ENCODE measurements at regions not wholly inside any gene's neighbourhood (a gene's known extent, or its start where the extent isn't known, plus 50 kb on each side); places are given as distances from the start of the nearest gene placed in this dataset.

DNA sequence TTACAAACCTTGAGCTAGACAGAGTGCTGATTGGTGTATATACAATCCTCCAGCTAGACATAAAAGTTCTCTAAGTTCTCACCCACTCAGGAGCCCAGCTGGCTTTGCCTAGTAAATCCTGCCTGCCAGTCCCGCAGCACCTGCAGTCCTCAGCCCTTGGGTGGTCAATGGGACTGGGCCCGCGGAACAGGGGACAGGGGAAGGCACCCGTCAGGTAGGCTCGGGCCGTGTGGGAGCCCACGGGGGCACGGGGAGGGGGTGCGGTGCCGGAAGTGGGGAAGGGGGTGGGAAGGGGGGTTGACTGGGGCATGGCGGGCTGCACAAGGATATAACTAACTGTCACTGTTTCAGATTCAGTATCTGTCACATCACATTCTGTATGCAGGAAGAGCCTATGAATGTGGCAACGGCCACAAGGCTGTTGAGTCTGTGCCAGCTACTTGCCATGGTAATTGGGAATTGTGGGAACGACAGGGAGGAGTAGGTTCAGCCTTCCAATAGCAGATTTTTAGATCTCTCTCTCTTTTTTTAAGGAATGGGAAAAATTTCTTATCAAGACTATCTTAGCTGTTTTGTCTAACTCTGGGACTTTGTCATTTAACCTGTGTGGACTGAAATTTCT is 205.1 kb upstream of the PLPP4 start:
- H3K36me3 Mint-ChIP-seq (ENCODE audit: low read depth), result no peaks in the 10 kb centered on the region
- H3K4me3 Mint-ChIP-seq, result no peak overlapping the region
- H3K4me1 Mint-ChIP-seq, result no peaks in the 10 kb centered on the region
- H3K27me3 Mint-ChIP-seq (ENCODE audit: low read depth), result peaks cover 9% of the 10 kb centered on the region
- peaks cover 2% of the 10 kb centered on the region for H3K9me3 Mint-ChIP-seq
- no peak overlapping the region for H3K27ac Mint-ChIP-seq (ENCODE audit: unreplicated experiment)
- TF ChIP-seq, protein P1, sequence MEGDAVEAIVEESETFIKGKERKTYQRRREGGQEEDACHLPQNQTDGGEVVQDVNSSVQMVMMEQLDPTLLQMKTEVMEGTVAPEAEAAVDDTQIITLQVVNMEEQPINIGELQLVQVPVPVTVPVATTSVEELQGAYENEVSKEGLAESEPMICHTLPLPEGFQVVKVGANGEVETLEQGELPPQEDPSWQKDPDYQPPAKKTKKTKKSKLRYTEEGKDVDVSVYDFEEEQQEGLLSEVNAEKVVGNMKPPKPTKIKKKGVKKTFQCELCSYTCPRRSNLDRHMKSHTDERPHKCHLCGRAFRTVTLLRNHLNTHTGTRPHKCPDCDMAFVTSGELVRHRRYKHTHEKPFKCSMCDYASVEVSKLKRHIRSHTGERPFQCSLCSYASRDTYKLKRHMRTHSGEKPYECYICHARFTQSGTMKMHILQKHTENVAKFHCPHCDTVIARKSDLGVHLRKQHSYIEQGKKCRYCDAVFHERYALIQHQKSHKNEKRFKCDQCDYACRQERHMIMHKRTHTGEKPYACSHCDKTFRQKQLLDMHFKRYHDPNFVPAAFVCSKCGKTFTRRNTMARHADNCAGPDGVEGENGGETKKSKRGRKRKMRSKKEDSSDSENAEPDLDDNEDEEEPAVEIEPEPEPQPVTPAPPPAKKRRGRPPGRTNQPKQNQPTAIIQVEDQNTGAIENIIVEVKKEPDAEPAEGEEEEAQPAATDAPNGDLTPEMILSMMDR (conservative IDR thresholded peaks at IDR 0.05), result no peak
- no peak for DNase-seq (ENCODE audit: low read depth, low spot score)

DNA sequence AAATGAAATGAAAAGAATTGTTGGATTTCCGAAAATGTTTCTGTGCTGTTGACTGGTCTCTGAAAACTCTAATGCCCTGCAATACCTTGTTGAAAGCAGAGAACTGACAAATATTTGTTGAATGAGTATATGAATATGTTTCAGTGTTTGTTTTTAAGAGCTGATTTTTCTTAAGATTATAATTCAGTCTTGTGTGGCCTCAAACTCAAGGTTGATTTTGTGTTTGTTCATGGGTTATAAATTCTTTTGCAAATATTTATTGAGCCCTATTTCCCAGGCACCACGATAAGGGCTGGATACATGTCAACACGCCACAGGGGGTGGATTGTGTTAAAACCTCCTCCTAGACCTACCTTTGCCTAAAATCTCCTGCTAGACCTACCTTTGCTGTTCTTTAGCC is 203.9 kb upstream of the PLPP4 start:
- TF ChIP-seq, protein P1 (conservative IDR thresholded peaks at IDR 0.05), result no peak
- Mint-ChIP-seq H3K27me3 (ENCODE audit: low read depth) (peaks cover 4% of the 10 kb centered on the region), H3K27ac (ENCODE audit: unreplicated experiment) (no peak overlapping the region), H3K9me3 (peaks cover 2% of the 10 kb centered on the region), H3K36me3 (ENCODE audit: low read depth) (no peaks in the 10 kb centered on the region), H3K4me3 (no peak overlapping the region), H3K4me1 (no peaks in the 10 kb centered on the region)
- no peak for DNase-seq (ENCODE audit: low read depth, low spot score)

- Mint-ChIP-seq H3K36me3 (ENCODE audit: low read depth) (no peaks in the 10 kb centered on the region), H3K27ac (ENCODE audit: unreplicated experiment) (no peak overlapping the region), H3K4me3 (no peak overlapping the region), H3K4me1 (no peaks in the 10 kb centered on the region), H3K9me3 (peaks cover 2% of the 10 kb centered on the region), H3K27me3 (ENCODE audit: low read depth) (peaks cover 16% of the 10 kb centered on the region)
- TF ChIP-seq, protein P1 (conservative IDR thresholded peaks at IDR 0.05), result no peak
- DNase-seq (ENCODE audit: low read depth, low spot score), result no peak
Observed at GRCh38 chr10:120260456-120260855, 196.6 kb upstream of the PLPP4 start.

- no peak overlapping the region for H3K4me3 Mint-ChIP-seq
- H3K27me3 Mint-ChIP-seq (ENCODE audit: low read depth), result peaks cover 16% of the 10 kb centered on the region
- no peaks in the 10 kb centered on the region for H3K9me3 Mint-ChIP-seq
- no peak for DNase-seq (ENCODE audit: low read depth, low spot score)
- H3K27ac Mint-ChIP-seq (ENCODE audit: unreplicated experiment), result no peak overlapping the region
- TF ChIP-seq, protein P1 (conservative IDR thresholded peaks at IDR 0.05), result no peak
- H3K4me1 Mint-ChIP-seq, result no peaks in the 10 kb centered on the region
- H3K36me3 Mint-ChIP-seq (ENCODE audit: low read depth), result no peaks in the 10 kb centered on the region
Observed at GRCh38 chr10:120262857-120263547, 194.0 kb upstream of the PLPP4 start.

- H3K9me3 Mint-ChIP-seq, result peaks cover 9% of the 10 kb centered on the region
- H3K27ac Mint-ChIP-seq (ENCODE audit: unreplicated experiment), result no peak overlapping the region
- H3K4me3 Mint-ChIP-seq, result no peak overlapping the region
- H3K27me3 Mint-ChIP-seq (ENCODE audit: low read depth), result peaks cover 16% of the 10 kb centered on the region
- TF ChIP-seq, protein P1 (conservative IDR thresholded peaks at IDR 0.05), result no peak
- no peaks in the 10 kb centered on the region for H3K4me1 Mint-ChIP-seq
- DNase-seq (ENCODE audit: low read depth, low spot score), result no peak
- no peaks in the 10 kb centered on the region for H3K36me3 Mint-ChIP-seq (ENCODE audit: low read depth)
Observed at GRCh38 chr10:120266022-120266421, 191.0 kb upstream of the PLPP4 start.
